ENCODE measurements at regions not wholly inside any gene's neighbourhood (a gene's known extent, or its start where the extent isn't known, plus 50 kb on each side); places are given as distances from the start of the nearest gene placed in this dataset.

- DNase-seq: no peak
- no peak overlapping the region for H2AFZ ChIP-seq (ENCODE audit: low read length)
- TF ChIP-seq CTCF (IDR thresholded peaks at IDR 0.05; ENCODE audit: low read length): no peak
- no peak for TF ChIP-seq EZH2phosphoT487 (IDR thresholded peaks at IDR 0.05; ENCODE audit: low read length)
- no peak for TF ChIP-seq EZH2 (optimal IDR thresholded peaks at IDR 0.05; ENCODE audit: low read depth, low read length)
Measured at GRCh38 chr7:13188922-13189321, 501.5 kb downstream of the ARL4A start.

GRCh38 chr7:13189668-13190067 is 502.2 kb downstream of the ARL4A start:
- Histone ChIP-seq H3K27ac (ENCODE audit: low read length) (no peak overlapping the region), H3K79me2 (ENCODE audit: low read length) (no peaks in the 10 kb centered on the region), H3K4me3 (ENCODE audit: low read length) (no peak overlapping the region), H3F3A (ENCODE audit: insufficient read depth, low read length) (no peaks in the 10 kb centered on the region), H3K9ac (ENCODE audit: low read length) (no peak overlapping the region), H3K9me2 (replicated peaks; ENCODE audit: insufficient read depth, low read length) (no peaks in the 10 kb centered on the region), H3K9me3 (replicated peaks; ENCODE audit: insufficient read depth, low read length) (no peaks in the 10 kb centered on the region), H2AFZ (ENCODE audit: low read length) (no peak overlapping the region), H3K4me2 (ENCODE audit: low read depth, low read length) (no peak overlapping the region), H3K36me3 (replicated peaks; ENCODE audit: insufficient read depth, low read length) (no peaks in the 10 kb centered on the region), H3K4me1 (ENCODE audit: low read length) (no peaks in the 10 kb centered on the region), H3K27me3 (replicated peaks; ENCODE audit: insufficient read depth, low read length) (no peaks in the 10 kb centered on the region), H4K20me1 (ENCODE audit: insufficient read depth, low read length) (no peaks in the 10 kb centered on the region)
- TF ChIP-seq CTCF (IDR thresholded peaks at IDR 0.05; ENCODE audit: low read length) (no peak), EZH2phosphoT487 (IDR thresholded peaks at IDR 0.05; ENCODE audit: low read length) (no peak), EZH2 (optimal IDR thresholded peaks at IDR 0.05; ENCODE audit: low read depth, low read length) (no peak)
- DNase-seq: no peak

More at GRCh38 chr7:13188922-13189321, 501.5 kb downstream of the ARL4A start:
- Histone ChIP-seq H4K20me1 (ENCODE audit: insufficient read depth, low read length) (no peaks in the 10 kb centered on the region), H3K9me3 (replicated peaks; ENCODE audit: insufficient read depth, low read length) (no peaks in the 10 kb centered on the region), H3K79me2 (ENCODE audit: low read length) (no peaks in the 10 kb centered on the region), H3K27ac (ENCODE audit: low read length) (no peak overlapping the region), H3K9me2 (replicated peaks; ENCODE audit: insufficient read depth, low read length) (no peaks in the 10 kb centered on the region), H3K4me3 (ENCODE audit: low read length) (no peak overlapping the region), H3F3A (ENCODE audit: insufficient read depth, low read length) (no peaks in the 10 kb centered on the region), H3K4me2 (ENCODE audit: low read depth, low read length) (no peak overlapping the region), H3K4me1 (ENCODE audit: low read length) (no peaks in the 10 kb centered on the region), H3K36me3 (replicated peaks; ENCODE audit: insufficient read depth, low read length) (no peaks in the 10 kb centered on the region), H3K27me3 (replicated peaks; ENCODE audit: insufficient read depth, low read length) (no peaks in the 10 kb centered on the region), H3K9ac (ENCODE audit: low read length) (no peak overlapping the region)

- no peaks in the 10 kb centered on the region for H3K9me2 ChIP-seq (replicated peaks; ENCODE audit: insufficient read depth, low read length)
- H3K9me3 ChIP-seq (replicated peaks; ENCODE audit: insufficient read depth, low read length): no peaks in the 10 kb centered on the region
- H3K4me2 ChIP-seq (ENCODE audit: low read depth, low read length): no peak overlapping the region
- H3K9ac ChIP-seq (ENCODE audit: low read length): no peak overlapping the region
- no peaks in the 10 kb centered on the region for H3K79me2 ChIP-seq (ENCODE audit: low read length)
- H3K4me1 ChIP-seq (ENCODE audit: low read length): no peaks in the 10 kb centered on the region
- DNase-seq: no peak
- no peak overlapping the region for H2AFZ ChIP-seq (ENCODE audit: low read length)
- no peak overlapping the region for H3K4me3 ChIP-seq (ENCODE audit: low read length)
- no peaks in the 10 kb centered on the region for H3K36me3 ChIP-seq (replicated peaks; ENCODE audit: insufficient read depth, low read length)
- H3K27me3 ChIP-seq (replicated peaks; ENCODE audit: insufficient read depth, low read length): no peaks in the 10 kb centered on the region
- no peaks in the 10 kb centered on the region for H4K20me1 ChIP-seq (ENCODE audit: insufficient read depth, low read length)
- TF ChIP-seq CTCF (IDR thresholded peaks at IDR 0.05; ENCODE audit: low read length): no peak
- TF ChIP-seq EZH2 (optimal IDR thresholded peaks at IDR 0.05; ENCODE audit: low read depth, low read length): no peak
- no peak for TF ChIP-seq EZH2phosphoT487 (IDR thresholded peaks at IDR 0.05; ENCODE audit: low read length)
- H3F3A ChIP-seq (ENCODE audit: insufficient read depth, low read length): no peaks in the 10 kb centered on the region
- no peak overlapping the region for H3K27ac ChIP-seq (ENCODE audit: low read length)
Measured at GRCh38 chr7:13197501-13197900, 510.1 kb downstream of the ARL4A start.
